ENCODE measurements at regions not wholly inside any gene's neighbourhood (a gene's known extent, or its start where the extent isn't known, plus 50 kb on each side); places are given as distances from the start of the nearest gene placed in this dataset.

DNA sequence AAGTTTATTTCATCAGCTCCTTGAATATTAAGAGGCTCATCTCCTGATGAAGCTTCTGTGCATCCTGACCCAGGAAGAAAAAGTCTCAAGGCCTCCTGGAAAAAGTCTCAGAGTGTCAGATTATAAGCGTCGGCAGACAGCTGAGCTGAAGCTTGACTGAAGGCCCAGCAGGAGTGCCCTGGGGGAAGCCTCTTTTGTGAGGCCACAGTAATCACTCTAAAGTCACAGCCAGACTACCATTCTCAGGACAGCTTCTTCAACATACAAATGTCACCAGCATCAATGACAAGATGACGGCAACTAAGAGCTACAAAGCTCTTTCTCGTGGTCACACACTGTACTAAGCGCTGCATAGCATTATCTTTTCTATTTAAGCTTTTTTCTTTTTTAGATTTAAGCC is 72.7 kb upstream of the LRRN1 start:
- no peak for TF ChIP-seq EZH2 (IDR thresholded peaks at IDR 0.05)
- no peak for TF ChIP-seq FOXP2 (optimal IDR thresholded peaks at IDR 0.05; ENCODE audit: control extremely low read depth, extremely low read length, insufficient read depth)
- no peak for TF ChIP-seq POLR2AphosphoS5 (IDR thresholded peaks at IDR 0.05; ENCODE audit: borderline replicate concordance, low read depth, low read length)
- H3K36me3 ChIP-seq (ENCODE audit: insufficient read depth, low read length): no peaks in the 10 kb centered on the region
- no peak overlapping the region for H3K27ac ChIP-seq
- no peak overlapping the region for H3K9ac ChIP-seq (ENCODE audit: insufficient read length)
- no peak overlapping the region for H3K4me3 ChIP-seq
- H3K9me3 ChIP-seq (ENCODE audit: low read depth, low read length): no peaks in the 10 kb centered on the region
- no peak for DNase-seq (ENCODE audit: low read depth, low spot score)

DNA sequence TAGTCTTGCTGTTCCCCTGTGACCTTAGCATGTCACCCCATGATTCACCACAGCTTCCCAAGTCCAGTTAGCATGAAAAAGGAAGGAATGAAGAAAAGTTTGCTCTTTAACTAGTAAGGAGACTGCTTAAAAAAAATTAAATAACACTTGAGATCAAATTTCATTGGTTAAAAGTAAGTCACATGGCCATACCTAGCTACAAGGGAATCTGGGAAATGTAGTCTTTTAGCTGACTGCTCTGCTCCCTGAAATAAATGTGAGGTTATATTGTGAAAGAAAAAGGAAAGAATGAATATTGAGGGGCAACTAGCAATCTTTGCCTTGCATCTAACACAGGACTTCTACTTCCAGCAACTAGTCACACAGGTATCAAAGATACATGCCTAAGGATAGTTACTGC is 84.7 kb upstream of the LRRN1 start:
- Histone ChIP-seq H3K9ac (ENCODE audit: insufficient read length) (no peak overlapping the region), H3K4me3 (no peak overlapping the region), H3K36me3 (ENCODE audit: insufficient read depth, low read length) (no peaks in the 10 kb centered on the region), H3K9me3 (ENCODE audit: low read depth, low read length) (no peaks in the 10 kb centered on the region), H3K27ac (no peak overlapping the region)
- no peak for TF ChIP-seq EZH2 (IDR thresholded peaks at IDR 0.05)
- TF ChIP-seq POLR2AphosphoS5 (IDR thresholded peaks at IDR 0.05; ENCODE audit: borderline replicate concordance, low read depth, low read length): no peak
- no peak for TF ChIP-seq FOXP2 (optimal IDR thresholded peaks at IDR 0.05; ENCODE audit: control extremely low read depth, extremely low read length, insufficient read depth)
- no peak for DNase-seq (ENCODE audit: low read depth, low spot score)

DNA sequence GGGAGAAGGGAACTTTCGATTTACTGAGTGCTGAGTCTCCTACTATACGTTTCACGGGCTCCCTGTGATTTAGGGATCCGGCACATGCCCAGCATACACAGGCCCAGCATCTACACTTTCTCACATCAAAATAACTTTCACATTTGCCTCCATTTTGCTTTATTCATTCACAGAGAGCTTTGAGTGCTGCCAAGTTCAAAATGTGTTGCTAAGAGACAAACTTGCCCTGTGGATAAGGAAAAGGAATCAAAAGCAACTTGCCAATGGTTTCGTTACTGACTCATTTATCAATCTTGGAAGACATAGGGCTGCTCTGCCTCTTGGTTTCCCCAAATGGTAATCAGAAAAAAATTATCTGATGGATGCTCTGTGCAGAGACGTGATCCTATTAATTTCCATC is 86.3 kb upstream of the LRRN1 start:
- Histone ChIP-seq H3K4me3 (no peak overlapping the region), H3K36me3 (ENCODE audit: insufficient read depth, low read length) (no peaks in the 10 kb centered on the region), H3K27ac (no peak overlapping the region), H3K9me3 (ENCODE audit: low read depth, low read length) (no peaks in the 10 kb centered on the region), H3K9ac (ENCODE audit: insufficient read length) (no peak overlapping the region)
- DNase-seq (ENCODE audit: low read depth, low spot score): no peak
- TF ChIP-seq EZH2 (IDR thresholded peaks at IDR 0.05) (no peak), FOXP2 (optimal IDR thresholded peaks at IDR 0.05; ENCODE audit: control extremely low read depth, extremely low read length, insufficient read depth) (no peak), POLR2AphosphoS5 (IDR thresholded peaks at IDR 0.05; ENCODE audit: borderline replicate concordance, low read depth, low read length) (no peak)

- H3K27ac ChIP-seq: no peak overlapping the region
- no peak overlapping the region for H3K4me3 ChIP-seq
- no peaks in the 10 kb centered on the region for H3K9me3 ChIP-seq (ENCODE audit: low read depth, low read length)
- TF ChIP-seq FOXP2 (optimal IDR thresholded peaks at IDR 0.05; ENCODE audit: control extremely low read depth, extremely low read length, insufficient read depth) (no peak), EZH2 (IDR thresholded peaks at IDR 0.05) (no peak), POLR2AphosphoS5 (IDR thresholded peaks at IDR 0.05; ENCODE audit: borderline replicate concordance, low read depth, low read length) (no peak)
- no peak overlapping the region for H3K9ac ChIP-seq (ENCODE audit: insufficient read length)
- no peak for DNase-seq (ENCODE audit: low read depth, low spot score)
- H3K36me3 ChIP-seq (ENCODE audit: insufficient read depth, low read length): no peaks in the 10 kb centered on the region
Observed at GRCh38 chr3:3708769-3709115, 90.5 kb upstream of the LRRN1 start.

- no peak for DNase-seq (ENCODE audit: low read depth, low spot score)
- Histone ChIP-seq H3K9ac (ENCODE audit: insufficient read length) (no peak overlapping the region), H3K27ac (no peak overlapping the region), H3K9me3 (ENCODE audit: low read depth, low read length) (no peaks in the 10 kb centered on the region), H3K36me3 (ENCODE audit: insufficient read depth, low read length) (no peaks in the 10 kb centered on the region), H3K4me3 (no peak overlapping the region)
- no peak for TF ChIP-seq FOXP2 (optimal IDR thresholded peaks at IDR 0.05; ENCODE audit: control extremely low read depth, extremely low read length, insufficient read depth)
- no peak for TF ChIP-seq EZH2 (IDR thresholded peaks at IDR 0.05)
- no peak for TF ChIP-seq POLR2AphosphoS5 (IDR thresholded peaks at IDR 0.05; ENCODE audit: borderline replicate concordance, low read depth, low read length)
Observed at GRCh38 chr3:3707858-3708768, 91.1 kb upstream of the LRRN1 start.

- no peak overlapping the region for H3K4me3 ChIP-seq
- no peaks in the 10 kb centered on the region for H3K9me3 ChIP-seq (ENCODE audit: low read depth, low read length)
- H3K36me3 ChIP-seq (ENCODE audit: insufficient read depth, low read length): no peaks in the 10 kb centered on the region
- H3K9ac ChIP-seq (ENCODE audit: insufficient read length): no peak overlapping the region
- TF ChIP-seq POLR2AphosphoS5 (IDR thresholded peaks at IDR 0.05; ENCODE audit: borderline replicate concordance, low read depth, low read length): no peak
- no peak for TF ChIP-seq EZH2 (IDR thresholded peaks at IDR 0.05)
- no peak for TF ChIP-seq FOXP2 (optimal IDR thresholded peaks at IDR 0.05; ENCODE audit: control extremely low read depth, extremely low read length, insufficient read depth)
- DNase-seq (ENCODE audit: low read depth, low spot score): no peak
- no peak overlapping the region for H3K27ac ChIP-seq
Observed at GRCh38 chr3:3705090-3705775, 94.0 kb upstream of the LRRN1 start.

DNA sequence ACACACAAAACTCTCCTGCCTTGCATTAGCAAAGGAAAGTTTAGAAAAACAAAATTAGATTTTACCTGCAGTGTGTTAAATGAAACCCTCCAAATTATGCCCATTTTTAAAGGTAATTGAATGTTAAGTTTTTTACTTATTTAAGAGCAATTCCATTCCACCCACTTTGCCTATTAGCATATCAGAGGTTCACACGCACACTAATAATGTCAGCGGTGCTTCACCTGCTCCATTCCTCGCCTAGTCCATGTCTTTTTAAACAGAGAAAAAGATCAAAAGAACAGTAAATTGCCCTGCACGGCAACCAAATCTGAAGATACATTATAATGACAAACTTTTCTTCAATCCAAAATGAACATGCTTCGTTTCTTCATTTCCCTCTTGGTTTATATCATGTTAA is 97.3 kb upstream of the LRRN1 start:
- TF ChIP-seq EZH2 (IDR thresholded peaks at IDR 0.05): no peak
- no peak overlapping the region for H3K4me3 ChIP-seq
- H3K9me3 ChIP-seq (ENCODE audit: low read depth, low read length): no peaks in the 10 kb centered on the region
- no peak overlapping the region for H3K27ac ChIP-seq
- no peak for DNase-seq (ENCODE audit: low read depth, low spot score)
- H3K36me3 ChIP-seq (ENCODE audit: insufficient read depth, low read length): no peaks in the 10 kb centered on the region
- H3K9ac ChIP-seq (ENCODE audit: insufficient read length): no peak overlapping the region

GRCh38 chr3:3699816-3700633 is 99.2 kb upstream of the LRRN1 start:
- no peak overlapping the region for H3K27ac ChIP-seq

More at GRCh38 chr3:3699816-3700633, 99.2 kb upstream of the LRRN1 start:
- no peaks in the 10 kb centered on the region for H3K36me3 ChIP-seq (ENCODE audit: insufficient read depth, low read length)
- no peak for DNase-seq (ENCODE audit: low read depth, low spot score)
- no peaks in the 10 kb centered on the region for H3K9me3 ChIP-seq (ENCODE audit: low read depth, low read length)
- TF ChIP-seq FOXP2 (optimal IDR thresholded peaks at IDR 0.05; ENCODE audit: control extremely low read depth, extremely low read length, insufficient read depth): no peak
- no peak for TF ChIP-seq POLR2AphosphoS5 (IDR thresholded peaks at IDR 0.05; ENCODE audit: borderline replicate concordance, low read depth, low read length)
- no peak for TF ChIP-seq EZH2 (IDR thresholded peaks at IDR 0.05)
- no peak overlapping the region for H3K9ac ChIP-seq (ENCODE audit: insufficient read length)
- H3K4me3 ChIP-seq: no peak overlapping the region

Data from SK-N-MC (cell line).